Parathyroid adenoma (tissue), 2 donors: ENCODE measurements at regions not wholly inside any gene's neighbourhood (a gene's known extent, or its start where the extent isn't known, plus 50 kb on each side); places are given as distances from the start of the nearest gene placed in this dataset.

Source experiments
- H2AFZ ChIP-seq: fragments of 300-600 bp; sonication (generic); one replicate; pipeline ENCODE4 v1.7.0; 2017; ENCODE audit warnings: antibody characterized with exemption, mild to moderate bottlenecking
- H3K27ac ChIP-seq: fragments of 300-600 bp; sonication (generic); one replicate; pipeline ENCODE4 v1.7.0; 2017
- H3K27me3 ChIP-seq: fragments of 300-600 bp; sonication (generic); one replicate; pipeline ENCODE4 v1.7.0; 2017; ENCODE audit warnings: low read length; ENCODE audit not compliant: control insufficient read depth, insufficient read depth
- H3K36me3 ChIP-seq: fragments of 300-600 bp; sonication (generic); one replicate; pipeline ENCODE4 v1.7.0; 2017; ENCODE audit warnings: low read length; ENCODE audit not compliant: control insufficient read depth, insufficient read depth
- H3K4me1 ChIP-seq: fragments of 300-600 bp; sonication (generic); one replicate; pipeline ENCODE4 v1.7.0; 2017; ENCODE audit warnings: control low read depth
- H3K4me2 ChIP-seq: fragments of 300-600 bp; sonication (generic); one replicate; pipeline ENCODE4 v1.7.0; 2017; ENCODE audit warnings: low read length
- H3K4me3 ChIP-seq: fragments of 300-600 bp; sonication (generic); one replicate; pipeline ENCODE4 v1.7.0; 2017; ENCODE audit warnings: low read depth, low read length
- H3K79me2 ChIP-seq: fragments of 300-600 bp; sonication (generic); one replicate; pipeline ENCODE4 v1.7.0; 2017; ENCODE audit warnings: control low read depth
- H3K9ac ChIP-seq: fragments of 300-600 bp; sonication (generic); one replicate; pipeline ENCODE4 v1.7.0; 2017; ENCODE audit warnings: mild to moderate bottlenecking
- H3K9me3 ChIP-seq: fragments of 300-600 bp; sonication (generic); one replicate; pipeline ENCODE4 v1.7.0; 2017; ENCODE audit warnings: low read length; ENCODE audit not compliant: control insufficient read depth
- TF ChIP-seq, protein P1 (sequence below): fragments of 300-600 bp; sonication (generic); IDR thresholded peaks from one replicate; pipeline ENCODE4 v1.7.0; 2017; ENCODE audit warnings: antibody characterized with exemption, mild to moderate bottlenecking
- donor health status: primary hyperparathyroidism.

GRCh38 chr1:101645810-101646209 is 350.9 kb downstream of the OLFM3 start:
- H3K4me2 ChIP-seq = no peak overlapping the region
- no peaks in the 10 kb centered on the region for H3K9me3 ChIP-seq
- no peaks in the 10 kb centered on the region for H3K36me3 ChIP-seq
- no peak overlapping the region for H3K4me3 ChIP-seq
- no peaks in the 10 kb centered on the region for H3K4me1 ChIP-seq
- H3K27ac ChIP-seq = no peak overlapping the region
- TF ChIP-seq, protein P1, sequence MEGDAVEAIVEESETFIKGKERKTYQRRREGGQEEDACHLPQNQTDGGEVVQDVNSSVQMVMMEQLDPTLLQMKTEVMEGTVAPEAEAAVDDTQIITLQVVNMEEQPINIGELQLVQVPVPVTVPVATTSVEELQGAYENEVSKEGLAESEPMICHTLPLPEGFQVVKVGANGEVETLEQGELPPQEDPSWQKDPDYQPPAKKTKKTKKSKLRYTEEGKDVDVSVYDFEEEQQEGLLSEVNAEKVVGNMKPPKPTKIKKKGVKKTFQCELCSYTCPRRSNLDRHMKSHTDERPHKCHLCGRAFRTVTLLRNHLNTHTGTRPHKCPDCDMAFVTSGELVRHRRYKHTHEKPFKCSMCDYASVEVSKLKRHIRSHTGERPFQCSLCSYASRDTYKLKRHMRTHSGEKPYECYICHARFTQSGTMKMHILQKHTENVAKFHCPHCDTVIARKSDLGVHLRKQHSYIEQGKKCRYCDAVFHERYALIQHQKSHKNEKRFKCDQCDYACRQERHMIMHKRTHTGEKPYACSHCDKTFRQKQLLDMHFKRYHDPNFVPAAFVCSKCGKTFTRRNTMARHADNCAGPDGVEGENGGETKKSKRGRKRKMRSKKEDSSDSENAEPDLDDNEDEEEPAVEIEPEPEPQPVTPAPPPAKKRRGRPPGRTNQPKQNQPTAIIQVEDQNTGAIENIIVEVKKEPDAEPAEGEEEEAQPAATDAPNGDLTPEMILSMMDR = no peak
- no peak overlapping the region for H2AFZ ChIP-seq
- H3K27me3 ChIP-seq = no peaks in the 10 kb centered on the region
- no peaks in the 10 kb centered on the region for H3K79me2 ChIP-seq
- H3K9ac ChIP-seq = no peak overlapping the region

- Histone ChIP-seq H3K79me2 (no peaks in the 10 kb centered on the region), H3K27me3 (no peaks in the 10 kb centered on the region), H3K9me3 (no peaks in the 10 kb centered on the region), H3K4me3 (no peak overlapping the region), H3K36me3 (no peaks in the 10 kb centered on the region), H3K4me1 (no peaks in the 10 kb centered on the region), H3K4me2 (no peak overlapping the region), H3K27ac (no peak overlapping the region), H3K9ac (no peak overlapping the region), H2AFZ (no peak overlapping the region)
- TF ChIP-seq, protein P1 = no peak
Observed at GRCh38 chr1:101652484-101652883, 344.2 kb downstream of the OLFM3 start.

- H2AFZ ChIP-seq = no peak overlapping the region
- no peaks in the 10 kb centered on the region for H3K36me3 ChIP-seq
- no peak overlapping the region for H3K9ac ChIP-seq
- H3K9me3 ChIP-seq = no peaks in the 10 kb centered on the region
- TF ChIP-seq, protein P1 = no peak
- no peak overlapping the region for H3K27ac ChIP-seq
- no peaks in the 10 kb centered on the region for H3K4me1 ChIP-seq
- no peak overlapping the region for H3K4me3 ChIP-seq
- H3K79me2 ChIP-seq = no peaks in the 10 kb centered on the region
- H3K27me3 ChIP-seq = no peaks in the 10 kb centered on the region
- H3K4me2 ChIP-seq = no peak overlapping the region
Observed at GRCh38 chr1:101653482-101653946, 343.2 kb downstream of the OLFM3 start.

- H3K27ac ChIP-seq = no peak overlapping the region
- no peak overlapping the region for H3K9ac ChIP-seq
- no peak overlapping the region for H3K4me3 ChIP-seq
- H3K27me3 ChIP-seq = no peaks in the 10 kb centered on the region
- no peaks in the 10 kb centered on the region for H3K9me3 ChIP-seq
- H3K4me2 ChIP-seq = no peak overlapping the region
- no peaks in the 10 kb centered on the region for H3K36me3 ChIP-seq
- no peaks in the 10 kb centered on the region for H3K4me1 ChIP-seq
- H2AFZ ChIP-seq = no peak overlapping the region
- H3K79me2 ChIP-seq = no peaks in the 10 kb centered on the region
- TF ChIP-seq, protein P1 = no peak
Observed at GRCh38 chr1:101664726-101665125, 332.0 kb downstream of the OLFM3 start.

DNA sequence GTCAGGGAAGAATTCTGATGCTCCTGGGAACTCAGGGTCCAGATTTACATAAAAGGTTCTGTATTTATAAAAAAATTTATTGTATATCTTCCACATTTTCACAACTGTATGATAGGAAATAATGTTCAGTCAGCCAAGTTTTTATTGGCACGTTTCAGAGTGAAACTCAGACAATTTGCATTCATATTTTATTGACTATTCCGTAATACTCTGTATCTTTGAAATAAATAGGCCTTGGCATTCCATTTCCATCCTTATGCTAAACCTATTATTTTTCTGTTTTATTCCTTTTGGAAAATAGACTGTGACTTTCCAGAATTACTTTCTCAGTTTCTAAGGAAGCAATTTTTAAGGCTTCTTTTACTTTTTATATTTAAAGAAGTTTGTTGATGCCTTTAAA is 329.0 kb downstream of the OLFM3 start:
- H2AFZ ChIP-seq = no peak overlapping the region
- no peak overlapping the region for H3K27ac ChIP-seq

More for the DNA sequence above, 329.0 kb downstream of the OLFM3 start:
- H3K79me2 ChIP-seq = no peaks in the 10 kb centered on the region
- no peaks in the 10 kb centered on the region for H3K36me3 ChIP-seq
- no peak overlapping the region for H3K4me2 ChIP-seq
- no peak overlapping the region for H3K9ac ChIP-seq
- H3K4me1 ChIP-seq = no peaks in the 10 kb centered on the region
- TF ChIP-seq, protein P1 = no peak
- H3K9me3 ChIP-seq = no peaks in the 10 kb centered on the region
- H3K27me3 ChIP-seq = no peaks in the 10 kb centered on the region
- H3K4me3 ChIP-seq = no peak overlapping the region
